Nephron progenitor cell (in vitro differentiated cells): ENCODE measurements at regions not wholly inside any gene's neighbourhood (a gene's known extent, or its start where the extent isn't known, plus 50 kb on each side); places are given as distances from the start of the nearest gene placed in this dataset.

Experiments
- DNase-seq: peaks from one replicate; pipeline ENCODE4 v3.0.0; 2021
- H3K27ac Mint-ChIP-seq: 2 replicates; pipeline ENCODE4 v1.8.0; 2021; ENCODE audit warnings: mild to moderate bottlenecking, moderate library complexity, mixed read lengths
- H3K27me3 Mint-ChIP-seq: 2 replicates; pipeline ENCODE4 v1.8.0; 2021; ENCODE audit warnings: mild to moderate bottlenecking, low read depth, mixed read lengths; ENCODE audit not compliant: poor library complexity
- H3K36me3 Mint-ChIP-seq: 2 replicates; pipeline ENCODE4 v1.8.0; 2021; ENCODE audit warnings: low read depth, mixed read lengths
- H3K4me1 Mint-ChIP-seq: 2 replicates; pipeline ENCODE4 v1.8.0; 2021; ENCODE audit warnings: mixed read lengths
- H3K4me3 Mint-ChIP-seq: 2 replicates; pipeline ENCODE4 v1.8.0; 2021; ENCODE audit warnings: mild to moderate bottlenecking, moderate library complexity, mixed read lengths
- H3K9me3 Mint-ChIP-seq: 2 replicates; pipeline ENCODE4 v1.8.0; 2021; ENCODE audit warnings: mild to moderate bottlenecking, moderate library complexity, mixed read lengths
- CTCF ChIP-seq: fragments of 200-600 bp; sonication (generic); IDR thresholded peaks from 2 replicates; pipeline ENCODE4 v1.5.0; 2021; ENCODE audit warnings: antibody characterized with exemption

- Mint-ChIP-seq H3K4me3 (no peak overlapping the region), H3K4me1 (peaks cover 4% of the 10 kb centered on the region), H3K27me3 (no peaks in the 10 kb centered on the region), H3K27ac (peak overlapping the region; percentile 81), H3K36me3 (peaks cover 43% of the 10 kb centered on the region), H3K9me3 (no peaks in the 10 kb centered on the region)
- no peak for DNase-seq
- no peak for TF ChIP-seq CTCF
Observed at GRCh38 chr19:34305221-34306083, 51.1 kb downstream of the GARRE1 start.

- peaks cover 4% of the 10 kb centered on the region for H3K4me1 Mint-ChIP-seq
- TF ChIP-seq CTCF, result no peak
- peaks cover 40% of the 10 kb centered on the region for H3K36me3 Mint-ChIP-seq
- no peak overlapping the region for H3K27ac Mint-ChIP-seq
- no peak overlapping the region for H3K4me3 Mint-ChIP-seq
- no peak for DNase-seq
- H3K9me3 Mint-ChIP-seq, result no peaks in the 10 kb centered on the region
- no peaks in the 10 kb centered on the region for H3K27me3 Mint-ChIP-seq
Observed at GRCh38 chr19:34306213-34306661, 51.9 kb downstream of the GARRE1 start.

GRCh38 chr19:34306824-34307223, 52.5 kb downstream of the GARRE1 start:
- Mint-ChIP-seq H3K36me3 (peaks cover 42% of the 10 kb centered on the region), H3K4me1 (peaks cover 4% of the 10 kb centered on the region), H3K27me3 (no peaks in the 10 kb centered on the region), H3K27ac (peak overlapping the region; percentile 9), H3K4me3 (no peak overlapping the region), H3K9me3 (no peaks in the 10 kb centered on the region)
- no peak for TF ChIP-seq CTCF
- DNase-seq, result no peak

GRCh38 chr19:34308381-34309367, 54.3 kb downstream of the GARRE1 start:
- TF ChIP-seq CTCF, result no peak
- no peaks in the 10 kb centered on the region for H3K9me3 Mint-ChIP-seq
- no peak for DNase-seq
- peaks cover 10% of the 10 kb centered on the region for H3K4me1 Mint-ChIP-seq
- peaks cover 38% of the 10 kb centered on the region for H3K36me3 Mint-ChIP-seq
- H3K27ac Mint-ChIP-seq, result peak overlapping the region; percentile 10
- no peaks in the 10 kb centered on the region for H3K27me3 Mint-ChIP-seq
- H3K4me3 Mint-ChIP-seq, result no peak overlapping the region

GRCh38 chr19:34309368-34310138, 55.2 kb downstream of the GARRE1 start:
- H3K27ac Mint-ChIP-seq, result peak overlapping the region; percentile 10
- no peak for TF ChIP-seq CTCF
- H3K9me3 Mint-ChIP-seq, result no peaks in the 10 kb centered on the region
- H3K27me3 Mint-ChIP-seq, result no peaks in the 10 kb centered on the region
- peaks cover 14% of the 10 kb centered on the region for H3K4me1 Mint-ChIP-seq
- DNase-seq, result no peak
- H3K4me3 Mint-ChIP-seq, result no peak overlapping the region
- peaks cover 38% of the 10 kb centered on the region for H3K36me3 Mint-ChIP-seq
